Esophagus muscularis mucosa (tissue), 4 donors: ENCODE measurements at regions not wholly inside any gene's neighbourhood (a gene's known extent, or its start where the extent isn't known, plus 50 kb on each side); places are given as distances from the start of the nearest gene placed in this dataset.

Experiments used
- DNase-seq: peaks from one replicate; pipeline ENCODE4 v3.0.0-alpha.2; 2017; ENCODE audit errors: extremely low spot score
- H3K27ac ChIP-seq, 4 donors: fragments of 200-600 bp; sonication (generic); replicated peaks in 1 of 4; 1 replicate in 3 of 4; 2 replicates in 1 of 4; pipeline ENCODE4 v1.5.1; 2016 to 2019; ENCODE audit warnings: mild to moderate bottlenecking in 1 of 4
- H3K27me3 ChIP-seq, 4 donors: fragments of 200-600 bp; sonication (generic); one replicate each; pipeline versions ENCODE4 v1.5.1 to v1.6.0; 2016 to 2019
- H3K36me3 ChIP-seq, 4 donors: fragments of 200-600 bp; sonication (generic); one replicate each; pipeline ENCODE4 v1.5.1; 2016 to 2019
- H3K4me1 ChIP-seq, 4 donors: fragments of 200-600 bp; sonication (generic); one replicate each; pipeline ENCODE4 v1.5.1; 2016 to 2019
- H3K4me3 ChIP-seq, 4 donors: fragments of 200-600 bp; sonication (generic); 1 replicate in 2 of 4; 2 replicates in 2 of 4; pipeline ENCODE4 v1.5.1; 2016 to 2019; ENCODE audit warnings: mild to moderate bottlenecking in 4 of 4, moderate library complexity in 1 of 4
- H3K9me3 ChIP-seq, 4 donors: fragments of 200-600 bp; sonication (generic); 1 replicate in 3 of 4; 2 replicates in 1 of 4; pipeline ENCODE4 v1.5.1; 2016 to 2019
- EP300 ChIP-seq: sonication (generic); formaldehyde crosslinking; IDR thresholded peaks from one replicate; pipeline ENCODE4 v1.6.1; 2017; ENCODE audit warnings: antibody characterized with exemption
- POLR2A ChIP-seq: fragments of 450-650 bp; IDR thresholded peaks from one replicate; pipeline ENCODE4 v1.6.1; 2017; ENCODE audit warnings: antibody characterized with exemption, moderate library complexity, mild to moderate bottlenecking, low read depth
- POLR2AphosphoS5 ChIP-seq, 2 donors: sonication (generic); formaldehyde crosslinking; IDR thresholded peaks; one replicate each; pipeline ENCODE4 v1.6.1; 2017; ENCODE audit warnings: antibody characterized with exemption in 2 of 2
- WGBS: methylation state at CpG from one replicate; pipeline ENCODE4 v1.1.5; 2018; 5-methylcytosine and 5-hydroxymethylcytosine counted together
- intact Hi-C: fragments of 100-400 bp; cut with DNase I; formaldehyde crosslinking; loops from one replicate; pipeline ENCODE4 v1.15.1; 2023
- TF ChIP-seq, protein P1 (sequence below), 3 experiments: fragments of 200-600 bp in 2 of 3; fragments of 450-650 bp in 1 of 3; sonication (generic) in 2 of 3; IDR thresholded peaks; one replicate each; pipeline ENCODE4 v1.5.1; 2017 to 2019; ENCODE audit warnings: antibody characterized with exemption in 3 of 3, mild to moderate bottlenecking in 2 of 3, moderate library complexity in 1 of 3

DNA sequence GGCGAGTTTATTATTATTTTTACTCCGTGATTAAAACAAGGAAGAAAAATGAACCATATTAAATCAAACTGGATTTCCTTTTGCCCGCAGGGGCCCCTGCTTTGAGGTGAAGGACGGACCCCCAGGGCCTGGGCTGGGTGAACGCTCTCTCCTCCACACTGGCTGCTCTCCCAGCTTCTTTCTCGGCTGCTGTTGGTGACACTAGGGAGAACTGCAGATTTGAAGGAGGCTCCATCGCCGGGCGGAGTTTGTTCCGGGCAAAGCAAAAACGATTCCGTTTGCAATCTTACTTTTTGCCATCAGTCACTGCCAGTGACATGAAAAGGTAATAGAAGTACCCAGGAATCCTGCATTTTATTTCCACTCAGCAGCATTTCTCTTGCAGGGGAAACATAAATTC lies 221.6 kb upstream of the SDK2 start:
- Histone ChIP-seq H3K27me3 (peaks cover 0 to 22% (median 0%) of the 10 kb centered on the region in 4 donors), H3K36me3 (no peaks in the 10 kb centered on the region), H3K27ac (no peak overlapping the region), H3K4me3 (no peak overlapping the region), H3K9me3 (no peaks in the 10 kb centered on the region), H3K4me1 (no peaks in the 10 kb centered on the region)
- WGBS = 53% methylated on average over 12 of the region's 12 CpGs
- no peak for DNase-seq
- intact Hi-C loops = no loop called here
- TF ChIP-seq, protein P1, sequence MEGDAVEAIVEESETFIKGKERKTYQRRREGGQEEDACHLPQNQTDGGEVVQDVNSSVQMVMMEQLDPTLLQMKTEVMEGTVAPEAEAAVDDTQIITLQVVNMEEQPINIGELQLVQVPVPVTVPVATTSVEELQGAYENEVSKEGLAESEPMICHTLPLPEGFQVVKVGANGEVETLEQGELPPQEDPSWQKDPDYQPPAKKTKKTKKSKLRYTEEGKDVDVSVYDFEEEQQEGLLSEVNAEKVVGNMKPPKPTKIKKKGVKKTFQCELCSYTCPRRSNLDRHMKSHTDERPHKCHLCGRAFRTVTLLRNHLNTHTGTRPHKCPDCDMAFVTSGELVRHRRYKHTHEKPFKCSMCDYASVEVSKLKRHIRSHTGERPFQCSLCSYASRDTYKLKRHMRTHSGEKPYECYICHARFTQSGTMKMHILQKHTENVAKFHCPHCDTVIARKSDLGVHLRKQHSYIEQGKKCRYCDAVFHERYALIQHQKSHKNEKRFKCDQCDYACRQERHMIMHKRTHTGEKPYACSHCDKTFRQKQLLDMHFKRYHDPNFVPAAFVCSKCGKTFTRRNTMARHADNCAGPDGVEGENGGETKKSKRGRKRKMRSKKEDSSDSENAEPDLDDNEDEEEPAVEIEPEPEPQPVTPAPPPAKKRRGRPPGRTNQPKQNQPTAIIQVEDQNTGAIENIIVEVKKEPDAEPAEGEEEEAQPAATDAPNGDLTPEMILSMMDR (IDR thresholded peaks at IDR 0.05) = no peak
- no peak for TF ChIP-seq POLR2AphosphoS5 (IDR thresholded peaks at IDR 0.05)
- no peak for TF ChIP-seq POLR2A
- TF ChIP-seq EP300 = no peak

DNA sequence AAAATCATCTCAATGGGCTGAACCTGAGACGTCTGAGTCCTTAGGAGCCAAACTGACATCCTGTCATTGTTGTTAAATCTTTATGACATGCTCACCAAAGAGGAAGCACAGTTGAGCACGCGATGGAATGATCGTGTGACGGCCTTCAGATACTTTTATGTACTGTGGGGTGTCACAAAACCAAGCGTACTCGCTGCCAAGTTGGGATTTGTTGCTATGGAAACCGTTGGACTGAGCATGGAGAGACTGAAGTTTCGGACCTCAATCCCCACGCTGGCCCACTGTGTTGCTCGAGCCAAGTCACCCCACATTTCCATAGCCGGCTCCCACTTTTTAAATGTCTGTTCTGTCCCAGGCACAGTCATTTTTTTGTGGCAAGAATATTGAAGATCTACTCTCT lies 222.8 kb upstream of the SDK2 start:
- H3K27ac ChIP-seq = no peak overlapping the region
- TF ChIP-seq EP300 (no peak), POLR2AphosphoS5 (IDR thresholded peaks at IDR 0.05) (no peak), POLR2A (no peak)
- TF ChIP-seq, protein P1 (IDR thresholded peaks at IDR 0.05) = no peak
- no peaks in the 10 kb centered on the region for H3K4me1 ChIP-seq
- no peaks in the 10 kb centered on the region for H3K9me3 ChIP-seq
- H3K27me3 ChIP-seq = peaks cover 0 to 28% (median 0%) of the 10 kb centered on the region in 4 donors
- no peak overlapping the region for H3K4me3 ChIP-seq
- WGBS = 74% methylated on average over 12 of the region's 12 CpGs
- no peaks in the 10 kb centered on the region for H3K36me3 ChIP-seq
- intact Hi-C loops = no loop called here
- DNase-seq = no peak

DNA sequence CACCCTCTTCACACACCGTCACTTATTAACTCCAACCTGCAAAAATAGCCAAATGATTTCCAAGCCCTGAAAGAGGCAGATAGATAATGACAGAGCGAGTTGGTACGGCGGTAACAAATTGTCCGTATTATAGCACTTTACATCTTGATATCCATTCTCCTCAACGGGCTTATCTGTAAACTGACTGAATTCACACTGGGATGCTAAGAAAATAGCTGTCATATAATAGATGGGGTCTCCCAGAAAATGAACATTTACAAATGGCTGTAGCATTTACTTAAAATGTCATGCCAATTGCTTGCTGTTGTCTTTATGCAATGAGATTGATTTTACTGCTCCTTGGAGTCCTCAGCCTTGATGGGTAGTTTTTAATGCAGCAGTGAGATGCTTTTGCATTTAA lies 225.8 kb upstream of the SDK2 start:
- Histone ChIP-seq H3K9me3 (no peaks in the 10 kb centered on the region), H3K4me3 (no peak overlapping the region), H3K36me3 (no peaks in the 10 kb centered on the region), H3K4me1 (no peaks in the 10 kb centered on the region), H3K27ac (no peak overlapping the region), H3K27me3 (peaks cover 0 to 28% (median 0%) of the 10 kb centered on the region in 4 donors)
- 82% methylated on average over 6 of the region's 6 CpGs for WGBS
- intact Hi-C loops = no loop called here
- TF ChIP-seq, protein P1 (IDR thresholded peaks at IDR 0.05) = no peak
- TF ChIP-seq EP300 (no peak), POLR2AphosphoS5 (IDR thresholded peaks at IDR 0.05) (no peak), POLR2A (no peak)
- DNase-seq = no peak

DNA sequence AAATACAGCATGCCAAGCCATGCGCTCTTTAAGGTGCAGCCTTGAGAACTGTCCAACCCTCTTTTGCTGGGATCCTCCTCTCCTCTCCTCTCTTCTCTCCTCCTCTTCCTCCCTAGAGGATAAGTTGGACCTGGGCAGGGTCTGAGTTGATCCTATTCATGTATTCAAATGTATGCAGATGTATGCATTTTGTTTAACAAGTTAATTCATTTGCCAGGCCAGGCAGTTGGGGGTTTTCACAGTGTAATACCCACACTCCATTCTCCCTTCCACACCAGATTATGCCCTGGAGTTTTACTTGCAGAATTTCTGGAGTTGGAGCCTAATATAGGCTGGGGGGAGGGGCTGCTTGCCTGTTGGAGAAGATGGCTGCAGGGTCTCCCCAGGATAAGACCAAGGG lies 226.2 kb upstream of the SDK2 start:
- Histone ChIP-seq H3K36me3 (no peaks in the 10 kb centered on the region), H3K4me1 (no peaks in the 10 kb centered on the region), H3K27me3 (peaks cover 0 to 28% (median 0%) of the 10 kb centered on the region in 4 donors), H3K27ac (no peak overlapping the region), H3K4me3 (no peak overlapping the region), H3K9me3 (no peaks in the 10 kb centered on the region)
- intact Hi-C loops = no loop called here
- WGBS = 77% methylated on average over 1 of the region's 1 CpG
- DNase-seq = no peak
- TF ChIP-seq EP300 = no peak
- no peak for TF ChIP-seq POLR2A
- TF ChIP-seq, protein P1 (IDR thresholded peaks at IDR 0.05) = no peak
- no peak for TF ChIP-seq POLR2AphosphoS5 (IDR thresholded peaks at IDR 0.05)

DNA sequence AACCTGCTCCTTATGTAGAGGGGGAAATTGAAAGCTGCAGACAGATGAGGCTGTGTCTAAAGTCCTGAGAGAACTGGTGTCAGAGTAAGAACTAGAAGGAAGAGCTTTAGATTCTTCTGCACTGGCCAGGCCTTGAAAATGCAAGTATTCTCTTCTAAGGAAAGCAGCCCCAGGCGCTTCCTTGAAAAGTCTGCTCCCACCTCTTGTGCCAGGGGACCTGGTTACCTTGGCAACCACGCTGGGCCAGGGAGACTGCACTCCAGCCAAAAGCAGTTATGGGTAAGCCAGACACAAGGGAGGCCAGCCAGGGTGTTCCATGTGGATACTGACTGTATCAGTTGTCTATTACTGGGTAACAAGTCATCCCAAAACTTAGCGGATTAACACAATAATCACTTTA lies 228.6 kb upstream of the SDK2 start:
- no peak for TF ChIP-seq POLR2AphosphoS5 (IDR thresholded peaks at IDR 0.05)
- TF ChIP-seq, protein P1 (IDR thresholded peaks at IDR 0.05) = no peak
- no peak for TF ChIP-seq EP300
- TF ChIP-seq POLR2A = no peak
- 72% methylated on average over 3 of the region's 3 CpGs for WGBS
- intact Hi-C loops = no loop called here

More for the DNA sequence above, 228.6 kb upstream of the SDK2 start:
- DNase-seq = no peak
- Histone ChIP-seq H3K4me1 (no peaks in the 10 kb centered on the region), H3K27me3 (peaks cover 0 to 18% (median 0%) of the 10 kb centered on the region in 4 donors), H3K9me3 (no peaks in the 10 kb centered on the region), H3K36me3 (no peaks in the 10 kb centered on the region), H3K27ac (no peak overlapping the region), H3K4me3 (no peak overlapping the region)
